Keratinocyte (primary cell): ENCODE measurements at regions not wholly inside any gene's neighbourhood (a gene's known extent, or its start where the extent isn't known, plus 50 kb on each side); places are given as distances from the start of the nearest gene placed in this dataset.
"Not testable (repeated sequence)": the region's sequence is repeated elsewhere in the genome, so short reads cannot be mapped to it uniquely, and the experiment has no call there.

Experiments used
- DNase-seq: peaks from one replicate; pipeline ENCODE4 v3.0.0-alpha.2; 2011; ENCODE audit warnings: low read depth, missing footprints, low spot score
- FAIRE-seq: peaks from 2 replicates; lab custom pipeline; 2011; peaks lifted over from hg19 to GRCh38; lab: Jason Lieb, UNC
- H2AFZ ChIP-seq: 2 replicates; pipeline ENCODE4 v1.6.0; 2012; ENCODE audit warnings: low read length, control low read depth, inconsistent platforms; ENCODE audit not compliant: control insufficient read depth
- H3K27ac ChIP-seq: 2 replicates; pipeline ENCODE4 v1.5.1; 2011; ENCODE audit warnings: low read length; ENCODE audit not compliant: control insufficient read depth, insufficient read depth
- H3K27me3 ChIP-seq: 3 replicates; pipeline ENCODE4 v1.6.0; 2011; ENCODE audit warnings: low read length; ENCODE audit not compliant: control insufficient read depth, insufficient read depth; ENCODE audit errors: extremely low read depth
- H3K36me3 ChIP-seq, 2 experiments: 2 replicates in 1 of 2; 3 replicates in 1 of 2; pipeline ENCODE4 v1.5.1; 2011; ENCODE audit warnings: low read length in 2 of 2, mild to moderate bottlenecking in 1 of 2; ENCODE audit not compliant: control insufficient read depth in 2 of 2, insufficient read depth in 2 of 2; ENCODE audit errors: extremely low read depth in 1 of 2
- H3K4me1 ChIP-seq: 3 replicates; pipeline ENCODE4 v1.5.1; 2011; ENCODE audit warnings: low read length; ENCODE audit not compliant: control insufficient read depth, insufficient read depth; ENCODE audit errors: extremely low read depth
- H3K4me2 ChIP-seq: 3 replicates; pipeline ENCODE4 v1.6.0; 2011; ENCODE audit warnings: low read depth, low read length; ENCODE audit not compliant: control insufficient read depth, insufficient read depth; ENCODE audit errors: extremely low read depth
- H3K4me3 ChIP-seq, 3 experiments: fragments of 200-600 bp in 1 of 3; sonication (generic) in 1 of 3; 2 replicates in 2 of 3; 3 replicates in 1 of 3; pipeline ENCODE4 v1.5.1; 2011 to 2016; ENCODE audit warnings: low read length in 3 of 3, mild to moderate bottlenecking in 3 of 3, control low read depth in 2 of 3, inconsistent platforms in 1 of 3, low read depth in 1 of 3, mixed read lengths in 1 of 3, mixed run types in 1 of 3, moderate library complexity in 1 of 3; ENCODE audit not compliant: control insufficient read depth in 2 of 3, insufficient read depth in 2 of 3; ENCODE audit errors: extremely low read depth in 1 of 3
- H3K79me2 ChIP-seq: 2 replicates; pipeline ENCODE4 v1.6.0; 2012; ENCODE audit warnings: low read length; ENCODE audit not compliant: control insufficient read depth, insufficient read depth
- H3K9ac ChIP-seq: 3 replicates; pipeline ENCODE4 v1.6.0; 2011; ENCODE audit warnings: low read length; ENCODE audit not compliant: control insufficient read depth, insufficient read depth; ENCODE audit errors: extremely low read depth
- H3K9me1 ChIP-seq: 3 replicates; pipeline ENCODE4 v1.6.0; 2011; ENCODE audit warnings: low read length; ENCODE audit not compliant: control insufficient read depth, insufficient read depth; ENCODE audit errors: extremely low read depth
- H3K9me3 ChIP-seq: 2 replicates; pipeline ENCODE4 v1.5.1; 2012; ENCODE audit warnings: low read depth, low read length; ENCODE audit not compliant: control insufficient read depth
- H4K20me1 ChIP-seq: 3 replicates; pipeline ENCODE4 v1.6.0; 2011; ENCODE audit warnings: low read length; ENCODE audit not compliant: control insufficient read depth, insufficient read depth; ENCODE audit errors: extremely low read depth
- EZH2 ChIP-seq: IDR thresholded peaks from one replicate; pipeline ENCODE4 v1.6.1; 2012; ENCODE audit warnings: inconsistent platforms, mild to moderate bottlenecking, low read length, moderate library complexity
- dilution Hi-C: fragments of 300-500 bp; cut with MboI; formaldehyde crosslinking; loops from one replicate; pipeline ENCODE4 v1.7.0; 2020; ENCODE audit warnings: low sequenced_read_pairs; ENCODE audit not compliant: extremely low pct_ligation_motif_present
- TF ChIP-seq, protein P1 (sequence below), 3 experiments: IDR thresholded peaks in 1 of 3; conservative IDR thresholded peaks in 1 of 3; optimal IDR thresholded peaks in 1 of 3; 2 replicates in 2 of 3; 3 replicates in 1 of 3; pipeline versions ENCODE3 to v1.5.1; 2011; ENCODE audit warnings: low read length in 3 of 3, mild to moderate bottlenecking in 3 of 3, moderate library complexity in 2 of 3, control low read depth in 1 of 3, inconsistent platforms in 1 of 3; ENCODE audit not compliant: insufficient read depth in 2 of 3; ENCODE audit errors: extremely low read depth in 1 of 3

DNA sequence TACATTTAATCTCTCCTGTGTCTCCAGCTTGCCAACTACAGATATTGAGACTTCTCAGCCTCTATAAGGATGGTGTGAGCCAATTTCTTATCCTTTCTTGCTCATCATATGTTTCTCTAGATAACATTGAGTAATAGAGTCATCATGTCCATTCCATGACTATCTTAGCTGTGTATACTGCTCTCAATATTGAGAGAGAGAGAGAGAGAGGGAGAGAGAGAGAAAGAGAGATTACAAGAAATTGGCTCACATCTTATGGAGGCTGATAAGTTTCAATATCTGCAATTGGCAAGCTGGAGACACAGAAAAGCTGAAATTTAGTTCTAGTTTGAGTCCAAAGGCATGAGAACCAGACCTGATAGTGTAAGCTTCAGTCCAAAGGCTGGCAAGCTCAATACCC lies 110.8 kb upstream of the MSMB start:
- FAIRE-seq, H3K4me2 ChIP-seq, H3K4me1 ChIP-seq, H2AFZ ChIP-seq, H3K27ac ChIP-seq, DNase-seq, H3K79me2 ChIP-seq, H3K9me3 ChIP-seq, H3K4me3 ChIP-seq, H3K27me3 ChIP-seq, H3K9ac ChIP-seq, H3K9me1 ChIP-seq, H3K36me3 ChIP-seq, H4K20me1 ChIP-seq, dilution Hi-C loops: not testable (repeated sequence)

DNA sequence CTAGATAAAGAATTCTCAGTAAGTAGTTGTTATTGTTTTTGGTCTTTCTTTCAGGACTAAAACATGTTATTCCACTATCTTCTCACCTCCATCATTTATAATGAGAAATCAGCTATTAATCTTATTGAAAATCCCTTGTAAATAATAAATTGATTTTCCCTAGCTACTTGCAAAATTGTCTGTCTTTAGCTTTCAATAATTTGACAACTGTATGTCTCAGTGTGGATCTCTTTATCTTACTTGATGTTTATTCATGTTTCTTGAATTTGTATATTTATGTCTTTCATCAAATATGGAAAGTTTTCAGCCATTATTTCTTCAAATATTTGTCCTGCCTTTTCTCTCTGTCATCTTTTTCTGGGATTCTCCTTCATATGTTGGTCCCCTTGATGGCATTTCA lies 117.1 kb upstream of the ANTXRL start:
- Histone ChIP-seq H3K4me1 (no peaks in the 10 kb centered on the region), H3K27me3 (no peaks in the 10 kb centered on the region), H2AFZ (no peak overlapping the region), H3K4me3 (no peak overlapping the region), H3K9ac (no peak overlapping the region), H3K4me2 (no peak overlapping the region), H3K27ac (no peak overlapping the region), H3K36me3 (no peaks in the 10 kb centered on the region), H3K79me2 (no peaks in the 10 kb centered on the region), H4K20me1 (no peaks in the 10 kb centered on the region), H3K9me3 (no peaks in the 10 kb centered on the region), H3K9me1 (no peaks in the 10 kb centered on the region)
- dilution Hi-C loops, result no loop called here
- TF ChIP-seq, protein P1, sequence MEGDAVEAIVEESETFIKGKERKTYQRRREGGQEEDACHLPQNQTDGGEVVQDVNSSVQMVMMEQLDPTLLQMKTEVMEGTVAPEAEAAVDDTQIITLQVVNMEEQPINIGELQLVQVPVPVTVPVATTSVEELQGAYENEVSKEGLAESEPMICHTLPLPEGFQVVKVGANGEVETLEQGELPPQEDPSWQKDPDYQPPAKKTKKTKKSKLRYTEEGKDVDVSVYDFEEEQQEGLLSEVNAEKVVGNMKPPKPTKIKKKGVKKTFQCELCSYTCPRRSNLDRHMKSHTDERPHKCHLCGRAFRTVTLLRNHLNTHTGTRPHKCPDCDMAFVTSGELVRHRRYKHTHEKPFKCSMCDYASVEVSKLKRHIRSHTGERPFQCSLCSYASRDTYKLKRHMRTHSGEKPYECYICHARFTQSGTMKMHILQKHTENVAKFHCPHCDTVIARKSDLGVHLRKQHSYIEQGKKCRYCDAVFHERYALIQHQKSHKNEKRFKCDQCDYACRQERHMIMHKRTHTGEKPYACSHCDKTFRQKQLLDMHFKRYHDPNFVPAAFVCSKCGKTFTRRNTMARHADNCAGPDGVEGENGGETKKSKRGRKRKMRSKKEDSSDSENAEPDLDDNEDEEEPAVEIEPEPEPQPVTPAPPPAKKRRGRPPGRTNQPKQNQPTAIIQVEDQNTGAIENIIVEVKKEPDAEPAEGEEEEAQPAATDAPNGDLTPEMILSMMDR (optimal IDR thresholded peaks at IDR 0.05 in 1 of 3, IDR thresholded peaks at IDR 0.05 in 1 of 3, conservative IDR thresholded peaks at IDR 0.05 in 1 of 3; ENCODE audit: extremely low read depth in 1 of 3, insufficient read depth in 2 of 3, low read length in 3 of 3), result no peak
- no peak for TF ChIP-seq EZH2
- DNase-seq, result no peak
- no peak for FAIRE-seq

DNA sequence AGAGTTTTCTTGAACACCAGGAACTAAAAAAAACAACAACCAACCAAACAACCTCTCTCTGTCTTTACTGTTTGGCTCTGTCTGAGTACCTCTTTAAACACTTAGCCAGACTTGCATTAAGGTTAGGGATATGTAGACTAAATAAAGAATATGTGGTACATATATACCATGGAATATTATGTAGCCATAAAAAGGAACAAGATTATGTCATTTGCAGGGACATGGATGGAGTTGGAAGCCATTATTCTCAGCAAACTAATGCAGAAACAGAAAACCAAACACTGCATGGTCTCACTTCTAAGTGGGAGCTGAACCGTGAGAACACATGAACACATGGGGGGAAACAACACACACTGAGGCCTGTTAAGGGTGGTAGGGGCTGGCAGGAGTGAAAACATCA lies 116.0 kb upstream of the ANTXRL start:
- H3K9ac ChIP-seq, result no peak overlapping the region
- no peak overlapping the region for H3K4me2 ChIP-seq
- TF ChIP-seq EZH2, result no peak
- TF ChIP-seq, protein P1 (optimal IDR thresholded peaks at IDR 0.05 in 1 of 3, IDR thresholded peaks at IDR 0.05 in 1 of 3, conservative IDR thresholded peaks at IDR 0.05 in 1 of 3; ENCODE audit: extremely low read depth in 1 of 3, insufficient read depth in 2 of 3, low read length in 3 of 3), result no peak
- no peak overlapping the region for H3K4me3 ChIP-seq
- H3K9me3 ChIP-seq, result no peaks in the 10 kb centered on the region
- no peaks in the 10 kb centered on the region for H3K79me2 ChIP-seq
- no peak for DNase-seq
- dilution Hi-C loops, result no loop called here
- H2AFZ ChIP-seq, result no peak overlapping the region
- no peaks in the 10 kb centered on the region for H3K9me1 ChIP-seq
- no peaks in the 10 kb centered on the region for H3K4me1 ChIP-seq
- H3K27me3 ChIP-seq, result no peaks in the 10 kb centered on the region
- H4K20me1 ChIP-seq, result no peaks in the 10 kb centered on the region
- no peak overlapping the region for H3K27ac ChIP-seq
- no peaks in the 10 kb centered on the region for H3K36me3 ChIP-seq
- no peak for FAIRE-seq
